Kidney tubule cell (primary cell): ENCODE measurements at regions not wholly inside any gene's neighbourhood (a gene's known extent, or its start where the extent isn't known, plus 50 kb on each side); places are given as distances from the start of the nearest gene placed in this dataset.

Source experiments
- DNase-seq: peaks from one replicate; pipeline ENCODE4 v3.0.0-alpha.2; 2018; ENCODE audit warnings: low spot score

DNA sequence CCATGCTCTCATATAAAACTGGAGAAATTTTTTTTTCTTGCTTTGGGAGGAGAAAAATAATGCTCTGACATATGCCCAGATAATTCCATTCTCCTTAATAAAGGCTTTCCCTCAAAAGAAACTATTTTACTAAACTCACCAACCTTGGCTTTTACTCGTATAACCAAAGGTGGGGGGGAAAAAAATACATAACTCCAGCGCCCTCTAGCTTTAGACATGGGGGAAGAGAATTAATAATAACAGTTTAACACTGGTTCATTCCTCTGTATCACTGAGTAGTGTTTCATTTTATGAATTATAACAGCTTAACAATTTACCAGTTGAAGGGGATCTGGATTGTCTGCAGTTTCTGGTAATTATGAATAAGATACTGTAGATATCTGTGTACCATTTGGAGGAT lies 1226.1 kb downstream of the GRIK2 start:
- peak; percentile 1 for DNase-seq

DNA sequence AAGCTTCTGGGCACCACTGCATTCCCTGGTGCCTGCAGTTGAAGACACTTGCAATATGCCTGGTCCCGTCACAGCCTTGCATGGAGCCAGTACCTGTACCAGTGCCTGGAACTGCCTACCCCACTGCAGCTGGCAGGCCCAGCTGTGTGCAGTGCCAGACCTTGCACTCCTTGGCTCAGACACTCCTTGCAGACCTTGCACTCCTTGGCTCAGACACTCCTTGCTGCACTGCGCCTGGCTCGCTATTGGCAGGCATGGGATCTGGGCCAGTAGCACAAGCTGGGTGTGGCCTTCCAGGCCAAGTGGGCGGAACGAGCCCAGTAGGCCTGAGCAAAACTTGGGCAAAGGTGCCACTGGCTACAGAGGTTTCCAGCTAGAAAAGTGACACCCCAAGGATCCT lies 1189.1 kb downstream of the GRIK2 start:
- DNase-seq, result no peak

DNA sequence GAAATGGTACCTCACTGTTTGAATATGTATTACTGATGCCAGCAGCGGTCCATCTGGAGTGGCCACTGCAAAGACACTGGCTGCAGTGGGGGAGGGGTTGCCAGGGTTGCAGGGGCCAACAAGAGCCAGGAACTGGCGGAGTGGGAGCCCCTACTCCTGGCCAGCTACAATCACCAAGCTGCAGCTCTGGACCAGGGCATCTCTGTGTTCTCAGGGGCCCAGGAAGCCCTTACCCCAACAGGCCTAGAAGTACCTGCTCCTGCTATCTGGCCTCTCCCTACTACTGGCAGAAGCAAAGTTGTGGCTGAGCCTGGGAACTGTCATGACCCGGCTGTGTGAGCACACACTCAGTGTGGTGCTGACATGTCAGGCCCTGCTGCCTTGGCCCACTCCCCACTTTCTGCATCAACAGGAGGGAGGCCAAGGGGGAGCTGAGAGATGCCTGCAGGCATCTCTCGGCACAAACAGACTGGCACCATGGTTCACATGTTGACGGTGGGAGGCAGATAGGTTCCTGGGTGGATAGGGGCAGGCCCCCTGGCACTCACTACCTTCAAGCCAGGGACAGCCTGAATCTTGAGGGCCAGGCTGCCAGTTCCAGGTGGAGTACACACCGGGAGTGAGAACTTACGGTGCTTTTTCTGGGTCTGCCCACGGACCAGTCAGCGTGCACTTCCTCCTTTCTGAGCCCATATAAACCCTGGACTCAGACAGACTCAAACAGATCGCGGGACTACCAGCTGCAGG lies 1188.0 kb downstream of the GRIK2 start:
- no peak for DNase-seq

DNA sequence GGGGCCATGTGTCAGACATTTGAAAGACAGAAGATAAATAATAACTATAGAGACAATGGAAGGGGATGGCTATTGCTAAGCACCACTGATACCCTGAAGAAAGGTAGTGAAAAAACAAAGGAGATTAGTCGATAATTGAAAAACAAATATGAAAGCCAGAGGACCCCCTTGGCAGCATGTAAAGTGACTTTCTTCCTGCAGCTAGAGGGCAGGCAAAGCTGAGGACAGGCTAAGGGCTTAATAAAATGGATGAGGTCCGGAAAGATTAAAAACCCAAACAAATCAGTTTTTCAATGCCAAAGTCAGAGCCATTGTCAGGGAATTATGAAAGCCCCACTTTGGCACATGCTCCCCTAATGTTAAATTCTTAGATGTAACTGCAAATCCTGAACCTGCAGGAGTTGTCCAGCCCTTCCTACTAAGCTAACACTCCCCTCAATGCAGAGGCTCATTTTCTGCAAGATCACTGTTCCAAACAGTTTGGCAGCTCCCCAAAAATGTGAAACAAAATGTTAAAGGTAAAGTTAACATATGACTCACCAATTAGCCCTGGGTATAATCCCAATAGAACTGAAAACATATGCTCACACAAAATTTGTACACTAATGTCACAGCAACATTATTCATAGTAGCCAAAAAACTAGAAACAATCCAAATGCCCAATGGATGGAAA lies 1177.9 kb downstream of the GRIK2 start:
- no peak for DNase-seq

DNA sequence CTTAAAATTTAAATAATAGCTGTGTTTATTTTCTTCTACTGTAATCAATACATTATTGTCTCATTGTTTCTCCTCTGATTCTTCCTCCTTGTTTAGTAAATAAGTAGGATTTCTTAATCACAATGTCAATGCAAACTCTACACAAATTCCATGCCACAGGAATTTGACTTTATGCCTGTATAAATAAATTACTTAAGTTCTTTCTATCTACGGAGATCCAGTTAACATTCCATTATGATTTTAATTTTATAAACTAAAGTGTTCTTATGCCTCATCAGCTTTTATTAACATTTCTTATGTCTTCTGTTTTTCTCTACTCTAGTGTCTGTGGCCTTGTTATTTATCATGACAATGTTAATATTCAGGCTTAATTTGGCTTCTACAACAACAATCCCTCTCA lies 1169.2 kb downstream of the GRIK2 start:
- no peak for DNase-seq

DNA sequence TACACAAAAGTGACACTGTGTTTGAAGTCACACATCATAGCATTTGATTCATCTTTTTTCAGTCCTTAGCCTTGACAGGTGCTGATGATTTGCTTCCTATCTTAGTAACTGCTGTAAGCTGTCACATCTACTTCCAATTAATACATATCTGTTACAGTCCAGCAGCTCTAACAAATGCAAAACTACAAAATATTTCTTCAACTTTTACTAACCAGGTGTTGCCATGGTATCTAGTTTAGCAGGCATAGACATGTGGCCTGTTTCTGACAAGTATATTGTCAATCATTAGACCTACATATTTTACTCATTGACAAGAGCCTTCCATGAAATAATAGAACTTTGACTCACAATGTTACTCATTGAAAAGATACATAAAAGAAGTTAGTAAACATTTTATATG lies 1159.7 kb downstream of the GRIK2 start:
- peak; percentile 22 for DNase-seq

DNA sequence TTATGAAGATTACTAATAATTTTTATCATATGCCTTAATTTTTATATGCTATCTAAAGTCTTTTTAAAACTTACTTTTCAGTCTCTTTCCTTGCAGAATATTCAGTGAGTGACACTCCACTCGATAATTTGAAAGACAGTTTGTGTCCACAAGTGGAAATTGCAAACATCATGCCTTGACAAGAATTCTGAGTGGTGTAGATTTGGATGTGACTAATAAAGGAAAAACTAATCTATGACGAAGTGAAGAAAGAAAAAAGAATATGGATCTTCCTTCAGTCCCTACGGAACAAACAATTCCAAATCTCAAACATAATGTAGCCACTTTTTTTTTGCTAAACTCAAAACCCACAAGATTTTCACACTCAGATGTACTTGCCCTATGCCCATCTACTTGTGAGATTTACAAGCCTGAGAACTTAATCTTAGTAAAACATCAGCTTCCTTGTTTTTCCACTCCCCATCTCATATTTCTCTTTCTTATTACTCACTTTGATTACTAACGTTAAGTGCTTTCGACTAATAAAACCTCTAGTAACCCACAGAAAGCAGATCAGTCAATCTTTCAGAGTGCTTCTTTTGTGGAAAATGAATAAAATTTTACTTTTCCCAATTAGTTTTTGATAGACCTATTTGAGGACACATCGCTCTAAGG lies 1155.8 kb downstream of the GRIK2 start:
- no peak for DNase-seq

DNA sequence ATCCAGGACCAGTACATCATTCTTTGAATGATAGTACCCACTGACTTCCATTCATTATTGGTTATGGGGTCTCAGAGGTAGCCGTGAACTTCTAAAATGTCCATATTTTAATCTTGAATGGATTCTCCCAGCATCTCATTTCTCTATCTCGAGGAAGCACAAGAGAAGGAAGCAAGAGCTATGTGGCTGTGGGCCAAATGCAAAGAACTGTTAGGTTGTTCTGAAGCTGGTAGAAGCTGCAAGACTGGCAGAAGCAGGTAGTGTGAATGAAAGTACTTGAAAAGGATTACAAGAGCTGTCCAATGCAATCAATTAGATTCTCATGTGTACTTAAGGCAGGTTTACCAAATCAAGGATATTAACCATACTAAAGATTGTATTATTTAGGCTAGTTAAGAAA lies 1131.8 kb downstream of the GRIK2 start:
- no peak for DNase-seq

DNA sequence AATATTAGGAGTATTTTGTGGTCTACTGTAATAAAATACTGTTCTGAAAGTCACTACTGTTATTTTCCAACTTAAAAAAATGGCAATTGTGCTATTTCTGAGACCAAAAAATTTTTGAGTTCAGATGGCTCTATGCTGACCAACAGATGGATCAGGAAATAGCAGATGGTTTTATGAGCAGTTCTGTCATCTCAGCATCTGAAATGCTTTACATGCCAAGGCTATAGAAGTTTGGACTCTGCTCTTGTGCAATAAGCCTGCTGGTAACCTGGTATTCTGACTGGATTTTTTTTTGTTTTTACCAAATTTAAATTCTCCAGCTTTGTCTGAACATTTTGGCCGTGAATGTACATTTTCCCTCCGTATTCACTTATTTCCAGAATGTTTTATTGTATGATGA lies 1127.5 kb downstream of the GRIK2 start:
- no peak for DNase-seq

DNA sequence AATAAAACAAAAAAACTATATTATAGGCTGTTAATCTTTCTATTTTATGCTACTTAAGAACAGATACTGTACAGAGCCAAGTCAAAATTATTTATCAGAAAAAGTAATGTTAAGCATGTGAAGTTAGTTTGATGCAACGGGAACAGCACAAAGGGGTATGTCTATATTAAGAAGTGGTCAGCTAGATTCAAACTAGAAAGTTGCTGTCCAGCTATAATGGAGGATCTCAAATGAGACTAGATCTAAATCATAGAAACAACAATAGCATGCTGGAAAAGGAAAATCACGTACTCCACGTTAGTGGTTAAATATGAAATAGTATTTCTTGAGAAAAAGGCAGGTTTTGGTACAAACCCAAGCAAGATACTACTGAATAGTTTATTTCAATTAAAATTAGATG lies 1124.0 kb downstream of the GRIK2 start:
- no peak for DNase-seq

DNA sequence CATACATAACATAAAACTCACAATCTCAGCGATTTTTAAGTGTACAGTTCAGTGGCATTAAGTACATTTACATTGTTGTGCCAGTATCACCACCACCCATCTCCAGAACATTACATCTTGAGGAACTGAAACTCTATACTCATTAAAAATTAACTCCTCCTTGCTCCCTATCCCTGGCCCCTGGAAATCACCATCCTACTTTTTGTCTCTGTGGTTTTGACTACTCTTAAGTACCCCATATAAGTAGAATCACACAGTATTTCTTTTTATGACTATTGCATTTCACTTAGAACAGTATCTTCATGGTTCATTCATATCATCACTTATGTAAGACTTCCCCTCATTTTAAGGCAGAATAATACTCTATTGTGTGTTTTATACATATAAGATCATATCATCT lies 1108.1 kb downstream of the GRIK2 start:
- DNase-seq, result no peak

DNA sequence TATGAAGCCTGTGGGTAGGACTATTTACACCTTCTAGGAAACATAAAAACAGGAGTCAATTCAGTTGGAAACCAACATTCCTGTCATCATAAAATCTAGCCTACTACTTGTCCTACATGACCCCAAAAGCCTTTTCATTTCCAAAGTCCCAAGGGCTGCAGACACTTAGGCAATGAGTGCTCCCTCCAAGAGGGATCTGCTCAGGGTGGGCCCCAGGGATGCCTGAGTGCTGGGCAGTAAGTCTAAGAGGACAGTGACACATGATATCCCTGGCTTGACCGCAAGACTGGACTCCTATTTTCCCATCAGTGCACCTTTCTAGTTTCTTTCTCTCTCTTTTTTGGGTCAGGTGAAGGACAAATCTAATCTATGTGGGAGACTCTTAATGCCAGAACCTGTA lies 1101.3 kb downstream of the GRIK2 start:
- no peak for DNase-seq

DNA sequence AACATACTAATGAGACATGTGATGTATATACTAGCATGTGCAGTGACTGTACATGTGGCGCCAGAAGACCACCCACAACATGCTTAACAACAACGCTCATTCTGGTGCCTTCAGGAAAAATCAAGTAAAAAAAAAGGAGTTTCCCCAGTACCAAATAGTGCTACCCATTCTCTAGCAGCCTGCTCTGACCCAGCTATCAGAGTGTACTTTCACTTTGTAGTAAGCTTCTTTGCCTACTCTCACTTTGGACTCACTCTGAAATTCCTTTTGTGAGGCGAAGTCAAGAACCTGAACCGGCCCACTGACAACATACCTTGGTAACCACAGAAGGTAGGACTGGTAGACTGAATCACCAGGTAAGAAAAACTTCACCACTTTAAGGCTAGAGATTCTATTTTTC lies 1100.0 kb downstream of the GRIK2 start:
- no peak for DNase-seq

DNA sequence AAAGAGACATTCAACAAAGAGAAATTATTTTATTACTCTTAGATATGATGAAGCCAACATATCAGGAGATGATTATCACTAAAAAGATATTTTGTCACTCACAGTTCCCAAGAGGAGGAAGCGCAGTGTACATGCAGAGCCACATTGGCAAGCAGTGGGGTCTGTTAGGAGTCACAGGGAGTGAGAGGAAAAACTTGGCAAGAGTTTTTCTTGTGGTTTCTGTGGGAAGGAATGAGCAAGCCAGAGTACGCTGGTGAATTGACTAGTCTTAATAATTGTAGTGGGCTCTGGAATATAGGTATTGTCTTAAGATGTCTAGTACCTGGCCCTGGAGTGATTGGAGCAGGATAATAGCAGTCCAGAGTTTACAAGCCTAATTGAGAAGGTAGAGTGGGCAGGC lies 1095.2 kb downstream of the GRIK2 start:
- no peak for DNase-seq

DNA sequence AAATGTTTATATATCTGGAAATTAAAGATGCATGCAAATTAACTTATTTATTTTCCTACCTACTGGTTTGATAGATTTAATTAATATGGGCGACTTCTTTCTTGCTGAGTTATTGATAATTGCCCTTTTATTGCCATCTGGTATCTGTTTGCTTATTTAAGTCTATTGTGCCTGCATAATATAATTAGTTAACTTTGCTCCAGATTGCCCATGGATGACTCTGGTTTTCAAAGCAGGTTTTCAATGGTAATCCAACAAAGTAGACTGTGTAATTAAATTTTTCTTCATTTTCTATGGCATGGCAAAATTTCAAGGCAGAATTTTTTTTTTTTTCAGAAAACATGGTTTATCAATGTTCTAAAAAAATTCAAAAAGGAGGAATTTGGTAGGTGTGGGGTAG lies 1092.0 kb downstream of the GRIK2 start:
- DNase-seq, result no peak

DNA sequence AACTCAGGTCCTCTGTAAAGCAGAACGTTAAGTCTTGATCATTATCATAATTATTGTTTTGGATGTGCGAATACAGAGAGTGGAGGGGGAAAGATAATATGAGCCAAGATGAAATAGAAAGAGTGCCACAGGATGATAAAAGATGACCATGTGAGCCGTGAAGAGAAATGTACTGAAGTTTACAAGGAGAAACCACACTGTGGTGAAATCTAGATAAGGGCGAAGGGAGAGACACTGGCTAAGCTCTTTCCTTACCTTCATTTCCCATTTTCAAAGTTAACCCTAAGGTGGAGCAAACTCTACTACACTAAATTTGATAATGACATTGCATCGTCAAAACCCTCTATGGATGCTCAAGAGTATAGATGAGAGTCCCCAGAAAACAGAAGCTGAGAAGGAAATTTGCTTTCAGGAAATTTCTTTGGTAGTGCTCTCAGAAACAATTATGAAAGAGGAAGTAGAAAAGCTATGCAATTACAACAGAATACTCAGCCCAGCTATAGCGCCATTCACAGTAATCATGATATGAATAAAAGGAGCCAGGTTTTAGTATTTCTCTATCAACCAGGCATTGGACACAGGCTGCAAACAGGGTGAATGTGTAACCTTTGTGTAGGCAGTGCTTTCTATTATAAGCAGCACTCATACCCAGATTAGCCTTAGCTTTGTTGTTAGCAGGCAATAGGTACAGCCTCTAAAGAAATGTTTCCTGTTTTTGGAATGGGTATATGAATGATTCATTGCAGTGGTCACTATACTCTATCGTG lies 1080.7 kb downstream of the GRIK2 start:
- no peak for DNase-seq

DNA sequence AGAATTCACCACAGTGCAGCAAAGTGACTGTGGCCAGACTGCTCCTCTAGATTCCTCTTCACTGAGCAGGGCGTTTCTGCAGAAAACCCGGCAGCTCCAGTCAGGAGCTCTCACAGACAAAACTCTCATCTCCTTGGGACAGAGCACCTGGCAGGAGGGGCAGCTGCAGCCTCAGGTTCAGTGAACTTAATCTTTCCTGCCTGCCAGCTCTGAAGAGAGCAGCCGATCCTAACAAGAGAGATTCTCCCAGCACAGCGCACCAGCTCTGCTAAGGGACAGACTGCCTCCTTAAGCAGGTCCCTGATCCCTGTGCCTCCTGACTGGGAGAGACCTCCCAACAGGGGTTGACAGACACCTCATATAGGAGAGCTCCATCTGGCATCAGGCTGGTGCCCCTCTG lies 1065.5 kb downstream of the GRIK2 start:
- DNase-seq, result no peak

DNA sequence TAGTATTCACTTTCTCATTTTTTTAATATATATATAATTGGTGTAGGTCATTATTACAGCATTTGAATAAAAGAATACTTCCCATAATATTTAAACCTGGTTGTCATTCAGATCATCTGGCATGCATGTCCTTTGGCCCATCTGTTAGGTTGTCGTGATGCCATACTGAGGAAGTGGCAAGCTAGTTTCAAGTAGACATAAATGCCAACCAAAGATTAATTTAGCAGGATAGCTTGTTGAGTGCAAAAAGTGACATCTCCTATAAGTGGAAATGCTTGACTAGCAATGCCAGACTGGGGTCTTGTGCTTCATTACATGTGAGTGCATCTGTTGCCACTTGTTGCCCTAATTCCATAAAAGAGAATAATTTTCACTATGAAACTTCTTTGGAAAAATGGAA lies 1044.7 kb downstream of the GRIK2 start:
- no peak for DNase-seq

DNA sequence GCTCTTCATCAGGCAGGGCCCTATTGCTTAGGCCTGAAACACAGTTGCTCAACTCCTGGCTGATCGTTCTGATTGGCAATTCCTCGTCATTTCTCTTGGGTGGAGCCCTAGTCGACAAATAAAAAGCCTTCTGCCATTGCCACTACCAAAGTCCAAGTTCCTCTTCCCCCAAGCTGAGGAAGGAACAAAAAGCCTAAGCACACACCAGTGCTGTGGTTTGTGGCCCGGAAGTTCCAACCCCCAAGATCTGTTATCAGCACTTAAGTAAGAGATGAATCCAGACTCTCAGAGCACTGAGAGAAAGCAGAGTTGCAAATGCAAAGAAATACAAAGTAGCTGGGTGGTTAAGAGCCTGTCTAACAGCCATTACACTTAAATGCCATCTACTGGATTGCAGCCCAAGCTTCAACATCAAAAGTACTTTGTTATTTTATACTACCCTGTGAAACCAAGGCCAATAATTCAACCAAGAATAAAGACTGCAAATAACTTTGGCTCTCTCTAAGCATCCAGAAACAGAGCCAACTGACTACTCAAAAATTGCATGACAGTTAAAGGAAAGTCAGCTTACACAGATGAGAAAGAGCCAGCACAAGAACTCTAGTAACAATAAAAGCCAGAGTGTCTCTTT lies 1024.0 kb downstream of the GRIK2 start:
- no peak for DNase-seq

DNA sequence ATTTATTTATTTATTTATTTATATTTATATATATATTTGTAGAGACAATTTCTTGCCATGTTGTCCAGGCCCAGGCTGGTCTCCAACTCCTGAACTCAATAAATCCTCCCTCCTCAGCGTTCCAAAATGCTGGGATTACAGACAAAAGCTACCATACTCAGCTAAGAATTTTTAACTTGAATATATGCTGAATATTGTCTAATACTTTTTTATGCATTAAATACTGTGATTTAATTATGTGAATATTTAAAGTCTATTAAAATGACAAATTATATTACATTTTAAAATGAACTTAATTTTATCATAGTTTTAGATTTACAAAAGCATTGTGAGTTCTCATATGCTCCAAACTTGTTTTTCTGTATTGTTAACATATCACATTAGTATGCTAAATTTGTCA lies 1022.4 kb downstream of the GRIK2 start:
- no peak for DNase-seq

DNA sequence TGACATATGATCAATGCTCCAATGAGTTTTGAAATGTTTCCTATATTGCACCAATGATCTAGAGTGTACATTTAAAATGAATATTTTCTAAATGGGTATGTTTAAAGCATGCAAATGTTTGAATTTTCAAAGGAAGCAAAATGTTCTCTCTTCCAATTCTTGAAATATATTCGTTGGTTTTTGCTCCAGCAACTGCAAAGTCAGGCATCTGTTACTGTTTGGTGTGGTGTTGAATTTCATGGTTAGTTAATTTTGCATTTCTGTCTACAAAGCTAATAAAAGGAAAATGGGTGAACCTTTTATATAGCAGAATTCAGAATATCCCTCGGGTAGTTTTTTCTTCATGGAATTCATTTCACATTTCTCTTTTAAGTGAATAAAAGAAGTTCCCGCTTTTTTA lies 1018.3 kb downstream of the GRIK2 start:
- DNase-seq, result no peak
